ENCODE measurements at regions not wholly inside any gene's neighbourhood (a gene's known extent, or its start where the extent isn't known, plus 50 kb on each side); places are given as distances from the start of the nearest gene placed in this dataset.

DNA sequence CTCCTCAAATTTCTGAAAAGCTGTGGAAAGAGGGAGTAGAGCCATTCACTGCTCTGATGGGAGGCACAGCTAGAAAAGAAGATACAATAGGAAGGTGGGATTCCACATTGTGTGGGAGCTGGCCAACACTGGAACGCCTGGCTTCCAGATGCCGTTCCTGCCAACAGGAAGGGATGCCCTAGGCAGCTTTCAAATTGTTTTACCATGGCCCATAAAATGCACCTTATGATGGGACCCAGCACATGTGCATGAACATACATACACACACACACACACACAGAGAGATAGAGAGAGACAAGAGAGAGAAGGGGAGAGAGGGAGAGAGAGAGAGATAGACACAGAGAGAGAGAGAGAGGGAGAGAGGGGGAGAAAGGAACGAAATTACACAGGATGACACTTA is 86.1 kb upstream of the BZW1 start:
- no peak for DNase-seq

DNA sequence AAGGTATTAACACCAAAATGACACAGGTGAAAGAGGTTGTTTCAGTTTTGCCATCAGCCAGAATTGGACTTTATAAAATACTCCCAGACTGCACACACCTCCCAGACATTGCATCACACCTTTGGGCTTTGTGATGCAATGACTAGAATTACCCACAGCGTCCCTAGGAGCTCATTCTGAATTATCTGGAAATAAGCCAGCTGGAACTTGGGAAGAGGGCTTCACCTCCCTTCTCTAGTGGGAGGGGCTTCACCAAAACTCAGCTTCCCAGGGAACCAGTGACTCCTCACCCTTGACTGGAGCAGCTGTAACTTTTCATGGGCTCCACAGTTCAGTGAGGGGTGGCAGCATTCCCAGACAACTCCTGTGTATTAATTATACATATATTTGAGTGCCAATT is 83.1 kb upstream of the BZW1 start:
- no peak for DNase-seq

- no peak for DNase-seq
Measured at GRCh38 chr2:200730302-200730701, 81.4 kb upstream of the BZW1 start.

- DNase-seq = no peak
Measured at GRCh38 chr2:200730960-200731359, 80.8 kb upstream of the BZW1 start.

- DNase-seq = no peak
Measured at GRCh38 chr2:200732866-200733265, 78.8 kb upstream of the BZW1 start.

- peak in 3 of 51 donors; percentile 7 to 18 (median 13) for DNase-seq
Measured at GRCh38 chr2:200733713-200734198, 78.0 kb upstream of the BZW1 start.

DNA sequence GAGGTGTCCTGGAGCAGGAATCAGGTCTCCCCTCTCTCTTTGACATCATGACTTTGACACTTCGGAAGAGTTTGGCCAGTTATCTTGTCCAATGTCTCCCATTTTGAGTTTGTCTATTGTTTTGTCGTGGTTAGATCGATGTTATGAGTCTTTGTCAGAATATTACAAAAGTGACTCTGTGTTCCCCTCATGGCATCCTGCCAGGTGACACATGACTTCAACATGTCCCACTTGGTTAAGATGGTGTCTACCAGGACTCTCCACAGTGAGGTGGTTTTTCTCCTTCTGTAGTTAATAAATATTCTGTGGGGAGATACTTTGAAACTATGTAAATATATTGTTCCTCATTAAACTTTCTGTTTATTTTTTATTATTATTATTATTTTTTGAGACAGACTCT is 76.6 kb upstream of the BZW1 start:
- peak in 37 of 51 donors; percentile 4 to 84 (median 43) for DNase-seq

DNA sequence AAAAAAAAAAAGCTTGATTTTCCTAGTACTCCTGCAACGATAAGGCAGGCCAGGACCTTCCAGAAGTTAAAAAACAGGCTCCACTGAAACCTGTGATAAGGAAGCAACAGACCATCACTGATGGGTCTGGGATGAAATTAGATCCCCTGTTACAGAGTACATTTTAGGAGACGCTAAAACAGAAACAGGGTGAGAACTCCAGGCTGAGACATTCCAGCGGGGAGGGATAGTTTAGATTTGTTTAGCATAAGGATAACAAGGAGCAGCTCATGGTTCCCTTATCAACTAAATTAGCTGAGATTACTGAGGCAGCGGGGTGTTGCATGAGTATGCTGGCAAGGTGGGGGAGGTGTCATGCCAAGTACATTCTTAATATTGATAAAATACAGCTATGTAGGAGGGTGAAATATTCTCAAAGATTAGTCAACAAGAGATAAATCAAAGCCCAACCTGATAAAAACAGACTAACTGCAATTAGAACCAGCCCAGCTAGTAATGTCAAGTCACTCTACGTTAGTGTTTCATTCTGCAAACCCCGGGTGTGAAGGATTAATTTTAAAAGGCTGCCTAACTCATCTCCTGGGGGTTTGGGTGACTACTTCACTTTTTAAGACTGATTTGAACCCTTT is 75.0 kb upstream of the BZW1 start:
- no peak for DNase-seq

- DNase-seq = no peak
Measured at GRCh38 chr2:200737585-200737984, 74.1 kb upstream of the BZW1 start.

- DNase-seq = peak in 3 of 51 donors; percentile 7 to 19 (median 8)
Measured at GRCh38 chr2:200738590-200738989, 73.1 kb upstream of the BZW1 start.

DNA sequence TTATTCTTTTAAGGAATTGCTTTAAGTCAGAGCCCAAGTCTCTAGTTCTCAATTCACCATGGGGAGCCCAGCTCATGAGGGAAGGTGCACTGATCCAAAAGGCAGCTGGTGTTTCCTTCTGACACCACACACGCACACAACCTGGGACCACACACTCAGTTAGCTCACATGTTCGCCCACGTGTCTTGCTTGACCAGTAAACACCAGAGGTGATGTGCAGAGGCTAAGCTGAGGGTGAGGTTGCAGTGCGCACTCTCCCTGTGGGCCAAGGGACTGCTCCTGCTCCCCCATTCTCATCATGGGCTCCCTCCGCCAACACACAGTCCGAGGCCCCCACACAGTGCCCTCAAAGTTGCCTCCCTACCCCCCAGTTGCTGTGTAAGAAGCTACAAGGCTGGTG is 70.8 kb upstream of the BZW1 start:
- no peak for DNase-seq

- DNase-seq = no peak
Measured at GRCh38 chr2:200741468-200742202, 70.1 kb upstream of the BZW1 start.

DNA sequence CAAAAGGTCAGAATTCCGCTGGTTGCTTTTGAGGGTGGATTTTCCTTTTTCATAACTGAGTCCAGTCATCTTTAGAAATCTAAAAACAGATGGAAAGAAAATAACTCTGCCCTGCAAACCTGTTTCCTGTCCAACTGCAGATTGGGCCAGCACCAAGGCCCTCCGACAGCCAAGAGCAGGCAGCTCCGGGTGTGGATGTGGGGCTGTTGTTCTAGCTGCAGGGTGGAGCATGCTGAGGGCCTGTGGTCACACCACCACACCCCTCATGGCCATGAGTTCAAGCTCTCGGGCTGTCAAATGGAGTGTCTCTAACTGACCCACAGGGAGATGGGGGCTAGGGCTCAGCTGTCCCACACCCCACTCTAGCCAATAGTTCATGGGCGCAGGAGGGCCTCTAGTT is 69.3 kb upstream of the BZW1 start:
- no peak for DNase-seq

- no peak for DNase-seq
Measured at GRCh38 chr2:200743042-200743676, 68.6 kb upstream of the BZW1 start.

DNA sequence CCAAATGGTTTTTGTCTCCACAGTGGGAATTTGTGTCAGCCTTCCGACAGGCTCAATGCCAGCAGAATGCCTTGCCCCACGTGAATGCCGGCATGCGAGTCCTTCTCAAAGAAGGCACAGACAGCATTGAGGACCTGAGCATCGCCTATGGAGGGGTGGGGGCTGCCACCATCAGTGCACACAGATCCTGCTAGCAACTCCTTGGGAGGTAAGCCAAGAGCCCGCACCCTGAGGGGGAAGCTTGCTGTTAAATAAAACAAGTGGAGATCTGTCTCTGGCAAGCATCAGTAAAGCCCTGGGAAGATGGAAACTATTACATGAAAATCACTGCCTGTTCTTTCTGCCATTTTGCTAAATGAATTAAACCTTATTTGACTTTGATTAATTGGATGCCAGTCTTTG is 67.5 kb upstream of the BZW1 start:
- DNase-seq = no peak

DNA sequence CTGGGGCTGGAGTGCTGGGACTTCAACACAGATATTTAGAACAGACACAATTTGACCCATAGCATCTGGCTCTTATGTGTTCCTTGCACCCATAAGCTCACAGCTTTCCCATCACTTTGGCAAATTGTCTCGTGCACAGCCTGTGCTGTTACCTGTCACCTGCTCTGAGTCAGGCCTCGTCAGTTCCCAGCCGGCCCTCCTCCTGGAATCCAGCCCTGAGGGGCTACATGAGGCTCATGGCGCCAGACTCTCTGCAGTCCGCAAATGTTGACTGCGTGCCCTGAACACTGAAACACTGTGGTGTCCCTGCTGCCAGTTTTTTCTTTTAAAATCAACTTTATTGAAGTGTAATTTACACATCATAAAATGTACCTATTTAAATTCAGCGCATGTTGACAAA is 65.4 kb upstream of the BZW1 start:
- DNase-seq = no peak

DNA sequence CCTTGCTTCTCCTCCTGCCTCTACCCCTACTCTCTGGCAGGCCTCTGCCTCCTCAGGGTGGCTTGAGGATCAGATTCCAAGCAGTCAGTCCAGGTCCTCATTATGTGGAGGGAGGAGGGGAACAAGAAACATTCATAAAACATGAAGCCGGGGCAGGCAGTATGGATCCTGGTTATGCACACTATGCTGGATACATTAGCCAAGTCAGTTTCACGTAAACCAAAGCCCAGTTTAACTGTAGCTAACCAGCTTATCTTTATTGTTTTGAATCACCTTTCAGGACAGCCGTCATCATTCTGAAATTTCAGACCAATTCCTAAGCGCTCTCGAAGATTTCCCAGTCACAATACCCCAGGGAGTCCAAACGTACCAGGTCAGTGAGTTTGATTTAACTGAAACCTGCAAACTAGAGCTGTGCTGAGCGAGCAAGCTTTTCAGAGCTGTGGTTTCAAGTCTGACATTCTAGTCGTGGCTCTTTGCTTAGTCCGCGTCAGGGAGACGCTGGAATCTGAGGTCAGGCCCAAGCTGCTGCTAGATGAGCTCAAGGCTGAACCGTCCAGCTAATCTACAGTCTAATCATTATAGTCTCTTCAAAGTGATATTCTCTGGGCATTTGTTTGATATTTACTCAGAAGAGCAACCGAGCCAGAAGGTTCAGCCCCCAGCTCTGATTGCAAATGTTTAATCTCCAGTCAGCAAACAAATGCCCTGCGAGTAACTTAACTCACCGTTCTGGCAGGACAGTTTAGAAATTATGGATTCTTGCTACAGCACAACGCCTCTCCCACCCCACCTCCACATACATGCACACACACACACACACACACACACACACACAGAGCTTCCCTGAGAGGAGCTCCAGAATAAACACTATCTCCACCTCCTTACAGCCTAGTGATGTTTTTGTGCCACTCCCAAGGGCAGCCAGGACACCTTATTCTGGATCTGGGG is 63.8 kb upstream of the BZW1 start:
- no peak for DNase-seq

DNA sequence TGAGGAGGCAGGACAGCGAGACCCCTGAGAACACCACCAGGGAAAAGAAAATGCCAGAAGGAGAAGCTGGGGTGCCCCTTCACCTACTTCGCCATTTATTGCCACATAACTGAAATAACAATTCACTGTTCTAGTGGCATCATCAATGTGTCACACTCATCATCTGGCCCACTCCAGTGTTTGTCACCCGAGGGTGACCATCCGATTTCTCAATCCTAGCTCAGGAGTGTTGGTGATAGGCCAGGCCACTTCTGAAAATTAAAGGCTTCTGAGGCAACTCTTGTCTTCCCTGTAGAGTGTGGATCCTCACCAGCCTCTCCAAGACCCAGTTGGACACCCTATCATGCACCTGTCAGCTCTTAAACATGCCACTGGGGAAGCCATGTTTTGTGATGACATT is 62.9 kb upstream of the BZW1 start:
- DNase-seq = no peak

DNA sequence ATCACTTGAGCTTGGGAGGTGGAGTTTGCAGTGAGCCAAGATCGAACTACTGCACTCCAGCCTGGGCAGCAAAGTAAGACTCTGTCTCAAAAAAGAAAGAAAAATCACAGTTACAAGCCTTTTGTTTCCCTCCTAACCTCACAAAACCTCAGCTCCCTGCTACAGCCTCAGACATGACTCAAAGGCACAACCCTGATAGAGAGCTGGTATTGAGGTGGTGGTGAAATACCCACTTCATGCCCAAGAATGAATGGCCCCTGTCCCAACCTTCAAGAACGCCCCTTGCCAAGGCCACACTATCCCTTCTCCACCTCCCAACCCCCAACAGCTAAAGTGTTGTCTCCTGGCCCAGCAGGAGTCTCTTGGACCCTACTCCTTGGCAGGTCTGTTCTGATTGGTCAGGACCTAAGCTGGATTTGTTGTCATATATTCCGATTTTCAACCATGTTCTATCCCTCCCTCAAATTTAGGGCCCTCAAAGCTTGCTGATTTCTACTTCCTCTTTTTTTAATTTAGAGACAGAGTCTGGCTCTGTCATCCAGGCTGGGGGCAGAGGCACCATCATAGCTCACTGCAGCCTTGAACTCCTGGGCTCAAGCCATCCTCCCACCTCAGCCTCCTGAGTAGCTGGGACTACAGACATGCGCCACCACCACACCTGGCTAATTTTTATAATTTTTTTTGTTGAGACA is 61.9 kb upstream of the BZW1 start:
- DNase-seq = no peak

GRCh38 chr2:200750323-200750910 is 61.3 kb upstream of the BZW1 start:
- no peak for DNase-seq

GRCh38 chr2:200751786-200752185 is 59.9 kb upstream of the BZW1 start:
- no peak for DNase-seq
